ENCODE measurements at regions not wholly inside any gene's neighbourhood (a gene's known extent, or its start where the extent isn't known, plus 50 kb on each side); places are given as distances from the start of the nearest gene placed in this dataset.

DNA sequence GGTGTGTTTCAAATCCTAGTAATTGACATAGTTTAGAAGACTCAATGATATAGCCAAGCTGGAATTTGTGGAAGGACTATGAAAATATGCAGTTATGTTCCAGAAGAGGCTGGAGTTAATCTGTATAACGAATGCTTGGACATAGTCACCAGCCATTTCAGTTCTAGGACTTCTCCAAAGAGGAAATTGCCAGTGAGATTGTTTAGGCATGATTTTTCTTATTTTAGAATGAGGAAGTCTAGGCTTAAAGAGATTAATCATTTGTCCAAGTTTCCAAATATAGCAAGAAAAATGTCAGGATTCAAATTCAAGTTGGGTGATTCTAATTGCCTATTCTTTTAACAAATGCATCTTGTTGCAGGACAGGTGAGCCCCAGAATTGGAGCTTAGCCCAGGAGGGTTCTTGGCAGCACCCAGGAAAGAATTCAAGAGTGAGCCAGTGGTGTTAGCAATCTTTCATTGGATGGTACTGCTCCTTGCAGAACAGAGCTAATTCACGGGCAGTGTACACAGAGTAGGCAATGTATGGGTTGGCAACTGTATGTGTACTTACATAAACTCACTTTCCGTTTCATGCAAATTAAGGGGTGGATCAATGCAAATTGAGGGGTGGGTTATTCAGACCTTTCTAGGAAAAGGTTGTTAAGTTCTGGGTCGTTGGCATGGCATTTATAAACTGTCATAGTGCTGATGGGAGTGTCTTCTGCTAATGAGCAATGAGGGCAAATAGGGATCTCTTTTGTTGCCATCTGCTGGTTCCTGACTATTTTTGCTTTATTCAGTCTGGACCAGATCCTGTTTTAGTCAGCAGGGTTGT, 763.1 kb upstream of the SLITRK1 start:
- Histone ChIP-seq H3K9ac (ENCODE audit: low read depth, low read length) (no peak overlapping the region), H3K56ac (ENCODE audit: extremely low read depth, insufficient read depth, low read length) (no peak overlapping the region), H4K91ac (ENCODE audit: insufficient read depth, low read depth, low read length) (no peak overlapping the region), H4K20me1 (ENCODE audit: insufficient read depth, low read length) (no peaks in the 10 kb centered on the region), H2BK20ac (ENCODE audit: low read depth, low read length) (peak overlapping the region; percentile 57; the same call in 1 of the 2 replicates), H3K4me1 (ENCODE audit: control insufficient read depth, insufficient read depth, low read length) (peaks cover 3% of the 10 kb centered on the region; the same call in 1 of the 2 replicates), H3K9me3 (ENCODE audit: control insufficient read depth, insufficient read depth, low read length) (peaks cover 2% of the 10 kb centered on the region; the same call in 1 of the 2 replicates), H2AFZ (replicated peaks; ENCODE audit: low read length, poor library complexity) (no peak overlapping the region), H3K4me2 (ENCODE audit: low read depth, low read length) (no peak overlapping the region), H3K79me1 (ENCODE audit: low read depth in 1 of 2, low read length in 2 of 2) (no peaks in the 10 kb centered on the region), H2AK5ac (ENCODE audit: low read depth, low read length) (no peak overlapping the region; the same call in 1 of the 2 replicates), H3K4me3 (ENCODE audit: insufficient read depth, low read depth, low read length) (no peak overlapping the region), H4K5ac (ENCODE audit: low read depth, low read length) (peak overlapping the region; percentile 5; the same call in 1 of the 2 replicates), H4K8ac (ENCODE audit: low read depth in 2 of 2, low read length in 2 of 2) (peak overlapping the region in 1 of 2 experiments; percentile 57; a peak in 1 of 4 replicates), H3K4ac (ENCODE audit: low read depth, low read length) (peak overlapping the region; percentile 38; the same call in 1 of the 2 replicates), H3K14ac (replicated peaks; ENCODE audit: low read depth, low read length) (peak overlapping the region; percentile 8), H2BK5ac (ENCODE audit: low read depth, low read length, poor library complexity, severe bottlenecking) (peak overlapping the region; percentile 85), H2BK120ac (ENCODE audit: low read depth, low read length) (peak overlapping the region; percentile 72; the same call in 1 of the 2 replicates), H3K23ac (ENCODE audit: low read depth, low read length) (0 out of 2 replicates have a peak overlapping the region, but pooled peaks have one; percentile 30), H3K18ac (ENCODE audit: low read depth, low read length) (peak overlapping the region; percentile 5; the same call in 1 of the 2 replicates), H2AK9ac (replicated peaks; ENCODE audit: low read depth, low read length, poor library complexity) (no peak overlapping the region), H3K27me3 (ENCODE audit: control insufficient read depth, insufficient read depth, low read length) (no peaks in the 10 kb centered on the region), H3K9me1 (ENCODE audit: insufficient read depth, low read length) (no peaks in the 10 kb centered on the region), H3K36me3 (ENCODE audit: control insufficient read depth, insufficient read depth, low read length) (no peaks in the 10 kb centered on the region), H2BK15ac (ENCODE audit: low read depth, low read length) (peak overlapping the region; percentile 15; the same call in 1 of the 3 replicates), H3K27ac (ENCODE audit: insufficient read depth, low read length) (no peak overlapping the region)
- CTCF ChIA-PET: no interaction called here
- intact Hi-C loops (cut with micrococcal nuclease): no loop called here
- dilution Hi-C loops (cut with HindIII; ENCODE audit: low sequenced_read_pairs, unreplicated experiment): no loop called here
- POLR2A ChIA-PET (ENCODE audit: unreplicated experiment): no interaction called here
- WGBS, 2 experiments (ENCODE audit: extremely low coverage in 2 of 2, insufficient read length in 1 of 2): 50% methylated on average over 1 of the region's 4 CpGs; no CpG with 5 or more reads in 1 of the 2 experiments
- no TSS peak for BruUV-seq (replicated peaks)
- in situ Hi-C loops (cut with MboI; ENCODE audit: low sequenced_read_pairs): no loop called here
- DNase-seq (peak; percentile 71), ATAC-seq (ENCODE audit: low read depth) (peak; percentile 81)
- TF ChIP-seq MAZ (IDR thresholded peaks at IDR 0.05; ENCODE audit: borderline replicate concordance, low read depth, low read length): no peak
- no peak for TF ChIP-seq RCOR1 (IDR thresholded peaks at IDR 0.05; ENCODE audit: insufficient replicate concordance, low read length)
- no peak for TF ChIP-seq SMC3 (IDR thresholded peaks at IDR 0.05; ENCODE audit: low read depth, low read length)
- TF ChIP-seq NFE2L2 (IDR thresholded peaks at IDR 0.05; ENCODE audit: low read depth, low read length): no peak
- no peak for TF ChIP-seq CEBPB (IDR thresholded peaks at IDR 0.05; ENCODE audit: low read depth, low read length)
- no peak for TF ChIP-seq MAFK (IDR thresholded peaks at IDR 0.05; ENCODE audit: low read depth, low read length)
- TF ChIP-seq BHLHE40 (IDR thresholded peaks at IDR 0.05; ENCODE audit: low read depth, low read length): no peak
- no peak for TF ChIP-seq CTCF (conservative IDR thresholded peaks at IDR 0.05; ENCODE audit: low read depth, low read length)
- TF ChIP-seq, protein P1, sequence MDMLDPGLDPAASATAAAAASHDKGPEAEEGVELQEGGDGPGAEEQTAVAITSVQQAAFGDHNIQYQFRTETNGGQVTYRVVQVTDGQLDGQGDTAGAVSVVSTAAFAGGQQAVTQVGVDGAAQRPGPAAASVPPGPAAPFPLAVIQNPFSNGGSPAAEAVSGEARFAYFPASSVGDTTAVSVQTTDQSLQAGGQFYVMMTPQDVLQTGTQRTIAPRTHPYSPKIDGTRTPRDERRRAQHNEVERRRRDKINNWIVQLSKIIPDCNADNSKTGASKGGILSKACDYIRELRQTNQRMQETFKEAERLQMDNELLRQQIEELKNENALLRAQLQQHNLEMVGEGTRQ (IDR thresholded peaks at IDR 0.05; ENCODE audit: low read depth, low read length): no peak
- no peak for TF ChIP-seq RAD21 (IDR thresholded peaks at IDR 0.05; ENCODE audit: low read length)
- TF ChIP-seq, protein P2, sequence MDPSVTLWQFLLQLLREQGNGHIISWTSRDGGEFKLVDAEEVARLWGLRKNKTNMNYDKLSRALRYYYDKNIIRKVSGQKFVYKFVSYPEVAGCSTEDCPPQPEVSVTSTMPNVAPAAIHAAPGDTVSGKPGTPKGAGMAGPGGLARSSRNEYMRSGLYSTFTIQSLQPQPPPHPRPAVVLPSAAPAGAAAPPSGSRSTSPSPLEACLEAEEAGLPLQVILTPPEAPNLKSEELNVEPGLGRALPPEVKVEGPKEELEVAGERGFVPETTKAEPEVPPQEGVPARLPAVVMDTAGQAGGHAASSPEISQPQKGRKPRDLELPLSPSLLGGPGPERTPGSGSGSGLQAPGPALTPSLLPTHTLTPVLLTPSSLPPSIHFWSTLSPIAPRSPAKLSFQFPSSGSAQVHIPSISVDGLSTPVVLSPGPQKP (IDR thresholded peaks at IDR 0.05; ENCODE audit: borderline replicate concordance, low read depth, low read length): no peak
- no peak for TF ChIP-seq FOS (IDR thresholded peaks at IDR 0.05; ENCODE audit: low read depth, low read length)
- no peak for TF ChIP-seq MXI1 (IDR thresholded peaks at IDR 0.05; ENCODE audit: borderline replicate concordance, low read depth, low read length)
- no peak for TF ChIP-seq CHD1 (IDR thresholded peaks at IDR 0.05; ENCODE audit: low read depth, low read length)

Data from IMR-90 (cell line).